GM18499 (cell line): ENCODE measurements at regions not wholly inside any gene's neighbourhood (a gene's known extent, or its start where the extent isn't known, plus 50 kb on each side); places are given as distances from the start of the nearest gene placed in this dataset.

ENCODE experiments used
- ATAC-seq: cut with Tn5 transposase; IDR thresholded peaks from one replicate; pipeline ENCODE4 v1.9.1; 2021; ENCODE audit warnings: moderate number of reproducible peaks; ENCODE audit not compliant: insufficient read depth, unreplicated experiment

DNA sequence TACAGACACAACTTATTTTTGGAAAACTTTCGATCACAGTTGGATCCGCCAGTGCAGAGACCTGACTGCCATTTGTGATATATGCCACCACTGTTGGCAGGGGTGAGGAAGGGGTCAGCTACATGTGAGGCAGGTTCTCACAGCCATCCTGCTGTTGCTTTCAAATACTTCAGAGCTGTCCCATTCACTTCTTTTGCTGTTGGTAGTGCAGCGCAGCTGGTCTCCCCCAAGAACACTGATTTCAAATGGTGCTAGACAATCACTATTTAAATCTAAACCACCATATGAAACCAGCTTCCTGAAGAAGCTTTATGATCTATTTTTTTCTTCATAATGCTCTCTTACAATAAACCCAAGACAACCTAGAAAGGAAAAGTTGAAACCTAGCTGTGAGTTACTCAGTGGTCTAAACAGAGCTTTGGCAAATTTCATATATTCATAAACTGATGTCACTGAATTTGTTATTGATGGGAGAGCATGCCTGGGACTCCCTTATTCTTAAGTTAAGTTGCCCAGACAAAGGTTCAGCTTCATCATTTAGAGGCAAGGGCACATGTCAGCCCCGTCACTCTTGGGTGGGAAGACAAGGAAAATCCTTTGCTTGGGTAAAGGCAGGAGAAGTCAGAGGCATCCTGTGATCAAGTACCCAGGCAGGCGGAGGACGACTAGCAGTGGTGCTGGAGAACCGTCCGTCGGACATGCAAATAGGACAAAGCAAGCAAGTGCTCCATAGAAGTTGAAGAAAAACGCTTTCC is 143.4 kb upstream of the KLF14 start:
- no peak for ATAC-seq

DNA sequence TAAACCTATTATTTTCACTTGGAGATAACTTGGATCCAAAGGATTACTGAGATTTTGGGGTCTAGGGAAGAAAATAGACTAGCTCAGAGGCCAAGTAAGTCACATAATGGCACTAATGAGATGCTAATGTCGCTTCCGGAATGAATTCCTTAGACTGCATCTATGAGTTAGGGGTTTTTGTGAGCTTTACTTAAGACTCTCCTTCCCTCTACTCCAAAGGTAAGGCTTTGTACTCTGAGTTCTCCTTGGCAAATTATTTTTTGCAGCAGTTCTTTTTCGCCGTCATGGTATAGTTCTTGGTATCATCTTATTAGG is 143.9 kb upstream of the KLF14 start:
- no peak for ATAC-seq

DNA sequence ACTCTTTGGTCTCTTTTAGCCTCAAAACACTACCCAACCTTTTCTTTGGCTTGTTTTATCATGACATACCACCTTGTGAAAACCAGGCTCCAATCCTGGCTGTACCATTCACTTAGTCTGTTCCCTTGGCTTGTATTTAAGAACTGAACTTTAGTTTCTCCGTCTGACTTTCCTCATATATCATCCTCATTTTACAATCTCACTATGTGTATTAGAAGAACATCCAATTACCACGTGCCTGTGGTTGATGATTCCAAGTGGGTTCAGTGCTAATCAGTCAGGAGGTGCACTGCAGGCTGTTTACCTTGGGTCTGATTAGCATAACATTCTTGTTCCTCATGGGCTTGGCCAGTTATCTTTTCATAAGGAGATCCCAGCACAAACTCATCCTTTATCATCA is 144.8 kb upstream of the KLF14 start:
- ATAC-seq, result no peak

GRCh38 chr7:130879191-130879590 is 145.2 kb upstream of the KLF14 start:
- no peak for ATAC-seq

DNA sequence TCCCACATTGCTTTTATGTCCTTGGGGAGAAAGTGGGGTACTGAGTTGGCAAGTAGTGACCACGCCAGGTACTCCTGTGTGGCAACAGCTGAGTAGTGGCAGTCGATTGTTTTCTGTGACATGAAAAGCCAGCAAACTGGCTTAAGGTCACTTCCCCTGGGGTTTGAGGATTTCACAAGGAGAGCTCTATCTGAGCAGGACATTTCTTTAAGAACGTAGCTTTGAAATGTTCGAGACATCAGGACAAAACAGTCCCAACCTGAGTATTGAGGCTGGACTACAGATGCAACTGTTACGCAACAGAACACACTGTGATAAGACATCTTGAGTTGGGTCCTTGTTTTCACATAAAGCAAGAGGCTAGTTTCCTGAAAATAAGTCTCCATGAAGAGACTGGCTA is 146.7 kb upstream of the KLF14 start:
- no peak for ATAC-seq

- no peak for ATAC-seq
Observed at GRCh38 chr7:130881091-130881798, 147.2 kb upstream of the KLF14 start.

DNA sequence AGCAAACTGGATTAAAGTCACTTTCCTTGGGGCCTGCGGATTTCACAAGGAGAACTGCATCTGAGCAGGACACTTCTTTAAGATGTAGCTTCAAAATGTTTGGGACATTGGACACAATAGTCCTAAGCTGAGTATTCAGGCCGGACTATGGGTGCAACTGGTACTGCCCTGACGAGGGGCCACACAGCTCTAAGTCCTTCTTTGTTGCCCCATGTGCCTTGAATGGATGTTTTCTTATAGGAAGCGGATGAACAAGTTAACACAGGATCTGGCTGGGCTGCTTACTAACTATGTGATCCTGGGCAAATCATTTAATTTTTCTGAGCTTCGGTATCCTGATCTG is 147.8 kb upstream of the KLF14 start:
- ATAC-seq, result no peak

GRCh38 chr7:130882396-130882795 is 148.4 kb upstream of the KLF14 start:
- no peak for ATAC-seq

- no peak for ATAC-seq
Observed at GRCh38 chr7:130883928-130884327, 149.9 kb upstream of the KLF14 start.

DNA sequence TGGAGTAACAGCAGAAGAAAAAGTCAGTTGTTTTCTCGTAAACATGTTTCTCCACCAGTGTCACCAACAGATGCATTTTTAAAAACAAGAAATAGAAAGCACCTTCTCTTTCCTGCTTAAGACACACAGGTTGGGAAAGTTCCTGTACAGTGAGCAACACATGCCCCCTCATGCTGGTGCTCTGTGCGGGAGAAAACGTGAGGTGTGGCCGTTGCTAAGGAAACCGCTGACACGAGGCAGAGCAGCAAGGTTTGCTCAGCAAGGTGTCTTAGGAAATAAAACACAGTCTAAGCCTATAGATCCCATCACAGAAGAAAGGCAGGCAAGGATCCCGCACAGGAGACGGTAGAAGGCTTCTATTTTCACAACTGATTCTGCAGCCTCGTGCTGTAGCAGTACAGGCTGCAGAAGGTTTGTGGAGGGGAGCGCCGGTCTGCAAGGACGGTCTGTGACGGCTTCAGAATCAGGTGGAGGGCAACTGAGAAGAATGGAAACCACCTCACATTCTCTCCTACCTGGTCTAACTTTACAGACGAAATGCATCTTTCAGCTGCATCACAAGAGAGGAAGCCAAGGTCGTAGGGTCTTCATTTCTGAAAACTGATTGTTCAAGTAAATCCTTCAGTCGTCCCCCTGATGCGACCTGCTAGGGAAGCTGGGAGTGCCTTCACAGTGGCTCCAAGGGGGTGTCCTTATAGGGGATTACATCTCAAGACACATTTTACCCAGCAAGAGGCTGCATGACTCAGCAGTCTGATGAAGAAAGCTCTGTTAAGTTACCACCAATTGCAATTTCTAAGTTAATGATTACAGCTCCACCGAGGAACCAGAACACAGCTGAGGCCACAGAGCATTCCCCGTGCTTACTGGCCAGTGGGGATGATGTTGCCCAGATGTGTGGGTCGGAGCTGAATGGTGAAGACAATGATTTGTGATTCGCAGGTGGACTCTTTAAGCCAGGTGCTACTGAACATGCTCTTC is 150.7 kb upstream of the KLF14 start:
- ATAC-seq, result no peak

GRCh38 chr7:130886438-130887135 is 152.6 kb upstream of the KLF14 start:
- ATAC-seq, result no peak

- ATAC-seq, result no peak
Observed at GRCh38 chr7:130887182-130887956, 153.4 kb upstream of the KLF14 start.

DNA sequence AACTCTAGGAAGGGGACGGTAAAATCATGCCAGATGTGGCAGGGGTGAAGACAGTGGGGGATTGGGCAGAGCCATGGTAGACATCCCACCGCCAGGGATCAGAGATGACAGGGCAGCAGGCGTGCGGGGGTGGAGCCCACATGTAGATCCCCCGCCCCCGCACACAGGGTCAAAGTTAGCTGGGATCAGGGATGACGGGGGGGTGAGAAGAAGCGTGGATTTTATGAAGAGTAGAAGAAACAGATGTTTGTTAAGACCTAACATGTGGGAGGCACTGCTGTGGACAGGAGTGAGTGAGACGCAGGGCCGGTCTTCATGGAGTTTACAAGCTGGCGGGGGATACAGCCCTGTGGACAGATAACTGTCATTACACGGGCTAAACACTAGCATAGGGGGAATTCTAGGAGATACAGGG is 154.0 kb upstream of the KLF14 start:
- ATAC-seq, result no peak

DNA sequence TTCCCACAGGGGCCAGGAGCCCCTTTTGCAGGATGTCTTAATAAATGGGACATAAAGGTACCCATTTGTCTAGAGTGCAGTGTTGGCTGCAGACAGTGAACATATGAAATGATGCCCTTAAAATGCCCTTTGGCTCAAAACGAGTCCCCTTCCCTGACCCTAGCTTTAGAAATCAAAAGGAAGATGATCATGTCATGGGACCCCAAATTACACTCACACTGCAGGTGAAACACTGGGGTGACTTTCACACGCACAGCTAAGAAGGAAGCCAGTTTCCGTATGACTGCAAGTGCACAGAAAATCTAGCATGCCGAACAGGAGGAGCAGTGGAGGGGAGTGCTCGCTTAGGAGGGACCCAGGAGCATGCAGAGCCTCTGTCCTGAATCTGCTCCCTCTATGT is 154.5 kb upstream of the KLF14 start:
- no peak for ATAC-seq

DNA sequence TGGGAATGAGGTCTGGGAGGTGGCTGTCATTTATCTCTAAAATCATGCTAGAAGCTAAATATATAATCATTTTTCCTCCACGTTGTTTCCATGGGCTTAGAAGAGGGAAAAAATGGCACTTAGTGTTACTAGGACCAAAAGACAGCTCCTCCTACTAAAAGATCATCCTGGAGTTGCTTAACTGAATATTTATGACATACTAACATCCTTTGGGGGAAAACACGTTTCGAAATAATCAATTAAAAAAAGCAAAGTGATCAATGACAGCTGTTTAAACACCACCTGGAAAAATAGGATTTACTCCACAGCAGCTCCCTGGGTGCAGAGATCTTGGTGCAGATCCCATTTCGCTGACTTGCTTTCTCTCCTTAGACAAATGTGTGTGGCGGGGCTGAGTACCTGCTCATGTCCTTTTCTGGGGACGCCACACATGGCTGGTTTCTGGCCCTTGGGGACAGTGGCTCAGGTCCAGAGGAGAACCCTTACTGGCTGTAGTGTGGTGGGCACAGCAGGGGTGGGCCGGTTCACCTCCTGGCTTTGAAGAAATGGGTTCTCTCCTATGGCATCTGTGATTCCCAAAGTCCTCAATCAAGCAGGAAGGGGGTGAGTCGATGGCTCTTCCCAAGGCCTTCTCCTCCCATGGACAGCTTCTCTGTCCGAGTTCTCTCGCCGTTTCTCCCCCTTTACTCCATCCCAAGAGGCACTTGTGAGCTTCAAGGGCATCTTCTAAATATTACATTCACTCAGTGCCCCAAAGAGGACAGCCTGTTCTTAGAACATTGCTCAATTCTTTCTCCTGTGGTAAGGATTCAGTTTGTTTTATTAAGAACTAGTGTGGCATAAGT is 156.4 kb upstream of the KLF14 start:
- no peak for ATAC-seq

- ATAC-seq, result no peak
Observed at GRCh38 chr7:130891254-130892094, 157.5 kb upstream of the KLF14 start.

DNA sequence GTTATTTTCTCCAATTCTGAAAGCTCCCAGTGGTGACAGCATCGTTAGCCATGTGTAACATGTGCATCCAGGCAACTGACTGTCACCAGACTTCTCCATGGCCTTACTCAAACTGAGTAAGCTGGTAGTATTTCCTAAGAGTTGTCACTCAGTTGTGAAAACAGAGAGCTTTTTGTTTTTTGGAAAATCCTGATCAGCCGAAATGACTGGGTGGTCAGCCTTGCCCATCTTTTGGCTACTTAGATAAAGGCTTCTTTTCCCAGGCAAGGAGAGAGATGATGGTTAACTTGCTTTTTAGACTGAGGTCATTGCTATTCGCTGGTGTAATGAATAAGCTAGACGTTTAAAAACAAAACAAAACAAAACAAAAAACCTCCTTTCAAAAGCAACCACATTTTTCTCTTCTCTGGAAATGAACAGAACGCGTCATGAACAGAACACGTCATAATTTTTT is 159.5 kb upstream of the KLF14 start:
- no peak for ATAC-seq
